Lower leg skin (tissue), 4 donors: ENCODE measurements at regions not wholly inside any gene's neighbourhood (a gene's known extent, or its start where the extent isn't known, plus 50 kb on each side); places are given as distances from the start of the nearest gene placed in this dataset.

Experiments used
- DNase-seq, 2 donors: peaks; one replicate each; pipeline ENCODE4 v3.0.0-alpha.2; 2019; ENCODE audit warnings: low spot score in 2 of 2
- H3K4me3 ChIP-seq: fragments of 200-600 bp; sonication (generic); 2 replicates; pipeline ENCODE4 v1.5.1; 2017; ENCODE audit warnings: mild to moderate bottlenecking, low read depth; ENCODE audit not compliant: poor library complexity, severe bottlenecking
- CTCF ChIP-seq, 3 donors: fragments of 450-650 bp; IDR thresholded peaks; one replicate each; pipeline ENCODE4 v1.5.1; 2016; ENCODE audit warnings: antibody characterized with exemption in 3 of 3, mild to moderate bottlenecking in 3 of 3, moderate library complexity in 2 of 3
- POLR2A ChIP-seq, 2 donors: fragments of 450-650 bp; IDR thresholded peaks; one replicate each; pipeline ENCODE4 v1.6.1; 2016 to 2017; ENCODE audit warnings: antibody characterized with exemption in 2 of 2, mild to moderate bottlenecking in 1 of 2, moderate library complexity in 1 of 2
- WGBS, 2 donors: methylation state at CpG; one replicate each; pipeline ENCODE4 v1.1.5; 2018; 5-methylcytosine and 5-hydroxymethylcytosine counted together
- intact Hi-C: fragments of 100-400 bp; cut with DNase I; formaldehyde crosslinking; loops from one replicate; pipeline ENCODE4 v1.15.0; 2023; ENCODE audit warnings: low total_unique reads

- intact Hi-C loops, result no loop called here
- no peak overlapping the region for H3K4me3 ChIP-seq
Observed at GRCh38 chr14:38770251-38770650, 332.8 kb downstream of the SEC23A start.

GRCh38 chr14:38762845-38763244, 340.2 kb downstream of the SEC23A start:
- DNase-seq, result no peak
- intact Hi-C loops, result no loop called here
- no peak overlapping the region for H3K4me3 ChIP-seq
- TF ChIP-seq POLR2A (IDR thresholded peaks at IDR 0.05) (no peak), CTCF (IDR thresholded peaks at IDR 0.05) (no peak)
- 38 to 46% methylated on average over 2 of the region's 2 CpGs for WGBS, 2 donors

More at GRCh38 chr14:38770251-38770650, 332.8 kb downstream of the SEC23A start:
- WGBS, 2 donors, result 83 to 84% methylated on average over 1 of the region's 1 CpG
- no peak for DNase-seq
- TF ChIP-seq POLR2A (IDR thresholded peaks at IDR 0.05), result no peak
- no peak for TF ChIP-seq CTCF (IDR thresholded peaks at IDR 0.05)

GRCh38 chr14:38762426-38762825, 340.6 kb downstream of the SEC23A start:
- H3K4me3 ChIP-seq, result no peak overlapping the region
- no peak for TF ChIP-seq POLR2A (IDR thresholded peaks at IDR 0.05)
- TF ChIP-seq CTCF (IDR thresholded peaks at IDR 0.05), result no peak
- intact Hi-C loops, result no loop called here
- 57 to 68% methylated on average over 5 of the region's 5 CpGs for WGBS, 2 donors
- no peak for DNase-seq

- no peak for DNase-seq
- 89 to 97% methylated on average over 2 of the region's 2 CpGs for WGBS, 2 donors
- no peak overlapping the region for H3K4me3 ChIP-seq
- TF ChIP-seq CTCF (IDR thresholded peaks at IDR 0.05) (no peak), POLR2A (IDR thresholded peaks at IDR 0.05) (no peak)
- intact Hi-C loops, result no loop called here
Observed at GRCh38 chr14:38761033-38761432, 342.0 kb downstream of the SEC23A start.

- DNase-seq, result no peak
- TF ChIP-seq CTCF (IDR thresholded peaks at IDR 0.05) (no peak), POLR2A (IDR thresholded peaks at IDR 0.05) (no peak)
- WGBS, 2 donors, result 64 to 66% methylated on average over 2 of the region's 2 CpGs
- intact Hi-C loops, result no loop called here
- H3K4me3 ChIP-seq, result no peak overlapping the region
Observed at GRCh38 chr14:38758661-38759060, 344.4 kb downstream of the SEC23A start.

GRCh38 chr14:38755036-38755435, 348.0 kb downstream of the SEC23A start:
- 73 to 85% methylated on average over 3 of the region's 3 CpGs for WGBS, 2 donors
- no peak overlapping the region for H3K4me3 ChIP-seq
- no peak for DNase-seq
- intact Hi-C loops, result no loop called here
- TF ChIP-seq CTCF (IDR thresholded peaks at IDR 0.05) (no peak), POLR2A (IDR thresholded peaks at IDR 0.05) (no peak)
